ENCODE measurements at regions not wholly inside any gene's neighbourhood (a gene's known extent, or its start where the extent isn't known, plus 50 kb on each side); places are given as distances from the start of the nearest gene placed in this dataset.

DNA sequence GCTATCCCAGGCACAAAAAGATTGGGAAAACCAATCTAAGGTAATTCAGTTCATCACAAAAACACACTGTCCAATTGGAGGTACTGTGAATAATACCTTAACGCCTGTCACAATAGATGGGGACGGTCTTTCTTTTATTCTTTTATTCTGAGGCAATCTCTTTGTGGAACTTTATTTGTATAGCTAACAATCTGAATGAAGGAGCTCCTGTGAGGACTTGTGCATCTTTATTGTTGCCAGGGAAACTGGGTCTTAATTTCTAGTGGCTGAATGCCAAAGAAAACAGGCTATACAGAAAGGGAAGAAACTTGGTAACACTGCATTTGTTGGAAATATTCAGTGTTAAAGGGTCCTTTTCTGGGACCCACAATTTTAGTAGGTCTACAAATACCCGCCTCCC is 546.9 kb upstream of the C9orf72 start:
- TF ChIP-seq, protein P1, sequence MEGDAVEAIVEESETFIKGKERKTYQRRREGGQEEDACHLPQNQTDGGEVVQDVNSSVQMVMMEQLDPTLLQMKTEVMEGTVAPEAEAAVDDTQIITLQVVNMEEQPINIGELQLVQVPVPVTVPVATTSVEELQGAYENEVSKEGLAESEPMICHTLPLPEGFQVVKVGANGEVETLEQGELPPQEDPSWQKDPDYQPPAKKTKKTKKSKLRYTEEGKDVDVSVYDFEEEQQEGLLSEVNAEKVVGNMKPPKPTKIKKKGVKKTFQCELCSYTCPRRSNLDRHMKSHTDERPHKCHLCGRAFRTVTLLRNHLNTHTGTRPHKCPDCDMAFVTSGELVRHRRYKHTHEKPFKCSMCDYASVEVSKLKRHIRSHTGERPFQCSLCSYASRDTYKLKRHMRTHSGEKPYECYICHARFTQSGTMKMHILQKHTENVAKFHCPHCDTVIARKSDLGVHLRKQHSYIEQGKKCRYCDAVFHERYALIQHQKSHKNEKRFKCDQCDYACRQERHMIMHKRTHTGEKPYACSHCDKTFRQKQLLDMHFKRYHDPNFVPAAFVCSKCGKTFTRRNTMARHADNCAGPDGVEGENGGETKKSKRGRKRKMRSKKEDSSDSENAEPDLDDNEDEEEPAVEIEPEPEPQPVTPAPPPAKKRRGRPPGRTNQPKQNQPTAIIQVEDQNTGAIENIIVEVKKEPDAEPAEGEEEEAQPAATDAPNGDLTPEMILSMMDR (IDR thresholded peaks at IDR 0.05): no peak
- no peak for TF ChIP-seq POLR2A (IDR thresholded peaks at IDR 0.05)
- no peaks in the 10 kb centered on the region for H3K36me3 ChIP-seq
- H3K27ac ChIP-seq: no peak overlapping the region
- DNase-seq: no peak
- no peaks in the 10 kb centered on the region for H3K4me1 ChIP-seq
- no peak overlapping the region for H3K4me3 ChIP-seq
- intact Hi-C loops (cut with DNase I): no loop called here
- 62% methylated on average over 3 of the region's 3 CpGs for WGBS (ENCODE audit: insufficient coverage, low coverage, low lambda C conversion rate, missing lambda C conversion rate)
- no peaks in the 10 kb centered on the region for H3K9me3 ChIP-seq
- ATAC-seq: no peak
- no peaks in the 10 kb centered on the region for H3K27me3 ChIP-seq

DNA sequence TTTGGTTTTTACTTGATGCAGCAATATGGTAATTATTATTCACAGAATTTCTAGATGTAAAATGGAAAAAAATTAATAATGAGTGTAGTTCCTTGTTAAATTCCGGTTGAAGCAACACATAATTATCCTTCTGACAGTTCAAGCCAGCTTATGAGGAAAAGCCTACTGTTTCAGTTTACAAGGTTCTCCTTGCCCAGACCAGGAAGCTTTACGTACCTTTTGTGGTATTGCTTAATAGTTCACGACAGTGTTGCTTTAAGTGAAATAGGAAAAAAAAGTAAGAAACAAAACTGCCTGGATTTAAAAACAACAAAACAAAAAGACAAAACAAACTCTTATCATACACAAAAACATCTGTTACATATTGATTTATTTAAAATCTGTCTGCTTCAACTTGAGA is 547.3 kb upstream of the C9orf72 start:
- Histone ChIP-seq H3K27ac (no peak overlapping the region), H3K4me1 (no peaks in the 10 kb centered on the region), H3K36me3 (no peaks in the 10 kb centered on the region), H3K9me3 (no peaks in the 10 kb centered on the region), H3K27me3 (no peaks in the 10 kb centered on the region), H3K4me3 (no peak overlapping the region)
- TF ChIP-seq, protein P1 (IDR thresholded peaks at IDR 0.05): no peak
- TF ChIP-seq POLR2A (IDR thresholded peaks at IDR 0.05): no peak
- no peak for DNase-seq
- 16% methylated on average over 3 of the region's 3 CpGs for WGBS (ENCODE audit: insufficient coverage, low coverage, low lambda C conversion rate, missing lambda C conversion rate)
- intact Hi-C loops (cut with DNase I): no loop called here
- ATAC-seq: no peak

DNA sequence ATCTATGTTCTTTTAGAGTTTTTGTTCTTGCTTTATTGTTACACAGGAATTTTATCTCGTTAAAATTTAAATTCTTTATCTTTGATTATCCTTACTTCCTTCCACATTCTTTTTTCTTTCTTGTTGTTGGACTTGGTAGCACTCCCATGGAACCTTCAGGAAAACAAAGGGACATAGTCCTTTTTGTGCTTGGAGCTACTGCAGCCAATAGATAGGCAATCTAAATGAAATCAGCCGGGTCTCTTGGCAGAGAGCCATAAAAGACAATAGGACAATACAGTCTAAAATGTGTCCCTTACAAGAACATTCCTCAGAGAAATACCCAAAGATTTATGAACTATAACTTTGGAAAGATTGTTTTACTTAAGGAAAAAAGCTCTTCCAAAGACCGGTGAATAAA is 548.1 kb upstream of the C9orf72 start:
- 37% methylated on average over 3 of the region's 3 CpGs for WGBS (ENCODE audit: insufficient coverage, low coverage, low lambda C conversion rate, missing lambda C conversion rate)
- Histone ChIP-seq H3K4me1 (no peaks in the 10 kb centered on the region), H3K27me3 (no peaks in the 10 kb centered on the region), H3K9me3 (no peaks in the 10 kb centered on the region), H3K36me3 (no peaks in the 10 kb centered on the region), H3K4me3 (no peak overlapping the region), H3K27ac (no peak overlapping the region)
- ATAC-seq (no peak), DNase-seq (no peak)
- intact Hi-C loops (cut with DNase I): no loop called here
- TF ChIP-seq, protein P1 (IDR thresholded peaks at IDR 0.05): no peak

DNA sequence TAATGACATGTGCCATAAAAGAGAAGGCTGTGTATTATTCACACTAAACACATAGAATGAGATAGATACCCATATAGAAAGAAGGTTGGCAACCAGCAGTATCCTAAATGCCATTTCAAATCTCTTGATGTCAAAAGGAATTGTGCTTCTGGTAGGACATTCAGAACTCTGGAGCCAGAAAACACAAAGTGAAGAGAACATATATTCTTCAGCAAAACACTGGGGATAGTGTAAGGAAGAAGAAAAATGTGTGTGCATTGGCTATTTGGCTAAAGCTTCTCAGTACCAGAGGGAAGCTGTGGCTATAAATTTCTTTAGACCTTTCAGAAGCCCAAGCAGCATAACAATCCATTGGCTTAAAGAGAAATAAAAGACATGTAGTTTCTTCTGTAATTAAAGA is 551.6 kb upstream of the C9orf72 start:
- no peaks in the 10 kb centered on the region for H3K36me3 ChIP-seq
- DNase-seq (no peak), ATAC-seq (no peak)
- no peaks in the 10 kb centered on the region for H3K27me3 ChIP-seq
- H3K9me3 ChIP-seq: no peaks in the 10 kb centered on the region
- no peak for TF ChIP-seq POLR2A (IDR thresholded peaks at IDR 0.05)
- TF ChIP-seq, protein P1 (IDR thresholded peaks at IDR 0.05): no peak
- H3K27ac ChIP-seq: no peak overlapping the region
- intact Hi-C loops (cut with DNase I): no loop called here
- H3K4me3 ChIP-seq: no peak overlapping the region
- H3K4me1 ChIP-seq: no peaks in the 10 kb centered on the region

DNA sequence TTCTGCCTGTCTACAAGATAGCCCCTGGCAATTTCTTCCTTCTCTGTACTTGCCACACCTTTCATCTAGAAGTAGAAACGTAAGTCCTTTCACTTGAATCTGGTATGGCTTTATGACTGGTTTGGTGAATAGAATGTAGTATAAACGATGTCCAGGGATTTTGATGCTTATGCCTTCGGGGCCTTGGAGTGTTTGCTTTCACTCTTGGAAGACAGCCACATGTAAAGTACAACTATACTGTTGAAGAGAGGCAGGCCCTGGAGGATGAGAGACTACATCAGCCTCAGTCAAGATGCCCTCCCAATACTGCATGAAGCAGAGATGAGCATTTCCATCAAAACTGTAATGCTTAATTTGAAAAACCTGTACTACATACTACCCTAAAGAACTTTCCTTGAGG is 553.8 kb upstream of the C9orf72 start:
- no peak overlapping the region for H3K4me3 ChIP-seq
- H3K27ac ChIP-seq: no peak overlapping the region
- WGBS (ENCODE audit: insufficient coverage, low coverage, low lambda C conversion rate, missing lambda C conversion rate): 37% methylated on average over 3 of the region's 3 CpGs
- intact Hi-C loops (cut with DNase I): no loop called here
- ATAC-seq: no peak
- no peak for DNase-seq
- no peaks in the 10 kb centered on the region for H3K9me3 ChIP-seq
- no peak for TF ChIP-seq POLR2A (IDR thresholded peaks at IDR 0.05)
- TF ChIP-seq, protein P1 (IDR thresholded peaks at IDR 0.05): no peak
- no peaks in the 10 kb centered on the region for H3K36me3 ChIP-seq
- H3K27me3 ChIP-seq: no peaks in the 10 kb centered on the region
- no peaks in the 10 kb centered on the region for H3K4me1 ChIP-seq

Data from right lobe of liver (tissue), 6 donors.